Neuronal stem cell (in vitro differentiated cells): ENCODE measurements at regions not wholly inside any gene's neighbourhood (a gene's known extent, or its start where the extent isn't known, plus 50 kb on each side); places are given as distances from the start of the nearest gene placed in this dataset.

Experiments
- DNase-seq: peaks from one replicate; pipeline ENCODE4 v3.0.0-alpha.2; 2013; ENCODE audit warnings: low spot score
- H2AFZ ChIP-seq: one replicate; pipeline ENCODE4 v1.6.1; 2013; ENCODE audit warnings: mild to moderate bottlenecking, low read length, inconsistent platforms
- H2AK5ac ChIP-seq: 2 replicates; pipeline ENCODE4 v1.6.1; 2013; ENCODE audit warnings: low read depth, mild to moderate bottlenecking, inconsistent platforms, low read length, moderate library complexity, mixed read lengths
- H2BK120ac ChIP-seq: 2 replicates; pipeline ENCODE4 v1.6.1; 2013; ENCODE audit warnings: low read depth, mild to moderate bottlenecking, inconsistent platforms, low read length, moderate library complexity, mixed read lengths
- H2BK12ac ChIP-seq: one replicate; pipeline ENCODE4 v1.6.1; 2013; ENCODE audit warnings: low read length, inconsistent platforms
- H2BK15ac ChIP-seq: 2 replicates; pipeline ENCODE4 v1.6.1; 2013; ENCODE audit warnings: mild to moderate bottlenecking, low read length, inconsistent platforms, mixed read lengths
- H2BK5ac ChIP-seq: one replicate; pipeline ENCODE4 v1.6.1; 2013; ENCODE audit warnings: inconsistent platforms, mild to moderate bottlenecking, low read length, moderate library complexity
- H3K14ac ChIP-seq: one replicate; pipeline ENCODE4 v1.6.1; 2013; ENCODE audit warnings: low read length, inconsistent platforms
- H3K18ac ChIP-seq: 2 replicates; pipeline ENCODE4 v1.6.1; 2013; ENCODE audit warnings: low read length, inconsistent platforms
- H3K23ac ChIP-seq: 2 replicates; pipeline ENCODE4 v1.6.1; 2013; ENCODE audit warnings: low read depth, mild to moderate bottlenecking, mixed read lengths, low read length, inconsistent platforms; ENCODE audit not compliant: poor library complexity
- H3K27ac ChIP-seq: replicated peaks from 3 replicates; pipeline ENCODE4 v1.5.1; 2013; ENCODE audit warnings: low read length, inconsistent platforms
- H3K27me3 ChIP-seq, 3 experiments: 2 replicates each; pipeline ENCODE4 v1.6.1; 2013; ENCODE audit warnings: low read length in 3 of 3, mild to moderate bottlenecking in 2 of 3, inconsistent platforms in 1 of 3, low read depth in 1 of 3, mixed read lengths in 1 of 3, moderate library complexity in 1 of 3; ENCODE audit not compliant: control insufficient read depth in 3 of 3, insufficient read depth in 3 of 3
- H3K36me3 ChIP-seq, 2 donors: replicated peaks in 1 of 2; 2 replicates each; pipeline ENCODE4 v1.6.1; 2013; ENCODE audit warnings: low read length in 2 of 2; ENCODE audit not compliant: control insufficient read depth in 2 of 2, insufficient read depth in 2 of 2
- H3K4ac ChIP-seq: 2 replicates; pipeline ENCODE4 v1.6.1; 2013; ENCODE audit warnings: inconsistent platforms, mild to moderate bottlenecking, low read length, moderate library complexity
- H3K4me1 ChIP-seq, 2 donors: 1 replicate in 1 of 2; 2 replicates in 1 of 2; pipeline ENCODE4 v1.6.1; 2013; ENCODE audit warnings: low read length in 2 of 2, low read depth in 1 of 2; ENCODE audit not compliant: control insufficient read depth in 2 of 2, insufficient read depth in 1 of 2
- H3K4me2 ChIP-seq: one replicate; pipeline ENCODE4 v1.6.1; 2013; ENCODE audit warnings: mild to moderate bottlenecking, low read length, inconsistent platforms; ENCODE audit not compliant: insufficient read depth, poor library complexity, severe bottlenecking
- H3K4me3 ChIP-seq, 2 donors: 2 replicates each; pipeline ENCODE4 v1.5.1; 2013; ENCODE audit warnings: low read length in 2 of 2, mild to moderate bottlenecking in 2 of 2, inconsistent platforms in 1 of 2, moderate library complexity in 1 of 2
- H3K79me1 ChIP-seq: one replicate; pipeline ENCODE4 v1.6.1; 2013; ENCODE audit warnings: low read depth, mild to moderate bottlenecking, inconsistent platforms, low read length, moderate library complexity
- H3K9ac ChIP-seq: one replicate; pipeline ENCODE4 v1.6.1; 2013; ENCODE audit warnings: mild to moderate bottlenecking, low read depth, low read length, inconsistent platforms; ENCODE audit not compliant: poor library complexity
- H3K9me3 ChIP-seq, 2 donors: replicated peaks in 1 of 2; 2 replicates each; pipeline versions ENCODE3 to v1.6.1; 2013; ENCODE audit warnings: low read length in 2 of 2, mild to moderate bottlenecking in 2 of 2, inconsistent platforms in 1 of 2, low read depth in 1 of 2, mixed read lengths in 1 of 2, moderate library complexity in 1 of 2; ENCODE audit not compliant: control insufficient read depth in 2 of 2, insufficient read depth in 1 of 2
- H4K8ac ChIP-seq: one replicate; pipeline ENCODE4 v1.6.1; 2013; ENCODE audit warnings: low read depth, mild to moderate bottlenecking, inconsistent platforms, low read length, moderate library complexity
- H4K91ac ChIP-seq: one replicate; pipeline ENCODE4 v1.6.1; 2013; ENCODE audit warnings: low read length, low read depth, mild to moderate bottlenecking, inconsistent platforms; ENCODE audit not compliant: poor library complexity
- WGBS, 2 donors: extraction: QIAGEN DNeasy Blood & Tissue Kit; methylation state at CpG; one replicate each; pipeline ENCODE4 v1.1.7; 2013; ENCODE audit warnings: missing lambda C conversion rate in 2 of 2, mixed read lengths in 1 of 2; ENCODE audit not compliant: insufficient read length in 2 of 2, insufficient replicate concordance in 1 of 2; ENCODE audit errors: extremely low coverage in 2 of 2; 5-methylcytosine and 5-hydroxymethylcytosine counted together

DNA sequence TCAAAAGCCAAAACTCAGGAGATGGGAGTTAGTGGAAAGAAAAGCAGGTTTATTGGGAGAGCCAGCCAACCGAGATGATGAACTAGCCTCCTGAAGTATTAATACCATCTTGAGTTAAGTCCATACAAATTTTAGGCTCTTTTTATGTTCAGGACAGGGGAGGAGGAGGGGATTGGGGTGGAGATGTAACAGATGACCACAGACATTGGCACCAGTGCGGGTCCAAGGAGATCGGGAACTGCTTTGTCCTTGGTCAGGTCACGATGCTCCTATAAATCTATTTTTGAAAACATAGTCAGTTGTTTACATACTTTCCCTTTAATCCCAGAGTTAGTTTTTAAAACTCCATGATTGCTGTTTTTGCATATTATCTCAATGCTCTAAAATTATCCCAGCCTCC is 219.6 kb downstream of the ANKRD60 start:
- Histone ChIP-seq H4K8ac (no peak overlapping the region), H4K91ac (no peak overlapping the region), H3K4me1 (no peaks in the 10 kb centered on the region), H3K36me3 (no peaks in the 10 kb centered on the region), H2BK15ac (no peak overlapping the region), H3K9ac (no peak overlapping the region), H2BK120ac (no peak overlapping the region), H2AK5ac (no peak overlapping the region), H3K9me3 (no peaks in the 10 kb centered on the region), H3K4ac (no peak overlapping the region), H3K79me1 (no peaks in the 10 kb centered on the region), H2BK12ac (no peak overlapping the region), H3K18ac (no peak overlapping the region), H3K27ac (no peak overlapping the region), H3K4me2 (no peak overlapping the region), H3K27me3 (no peaks in the 10 kb centered on the region), H3K14ac (no peak overlapping the region), H3K4me3 (no peak overlapping the region), H2BK5ac (no peak overlapping the region), H3K23ac (no peak overlapping the region), H2AFZ (no peak overlapping the region)
- no peak for DNase-seq
- WGBS, 2 donors: no CpG with 5 or more reads among the region's 4 CpGs

- Histone ChIP-seq H2BK120ac (no peak overlapping the region), H2BK12ac (no peak overlapping the region), H2BK15ac (no peak overlapping the region), H3K27me3 (no peaks in the 10 kb centered on the region), H3K18ac (peak overlapping the region; percentile 24), H3K4ac (no peak overlapping the region), H4K91ac (no peak overlapping the region), H3K27ac (no peak overlapping the region), H3K4me3 (peak overlapping the region in 1 of 2 donors; percentile 1), H3K79me1 (no peaks in the 10 kb centered on the region), H3K4me1 (no peaks in the 10 kb centered on the region), H4K8ac (no peak overlapping the region), H2BK5ac (no peak overlapping the region), H3K4me2 (no peak overlapping the region), H3K36me3 (no peaks in the 10 kb centered on the region), H2AK5ac (no peak overlapping the region), H3K9me3 (no peaks in the 10 kb centered on the region), H3K9ac (peak overlapping the region; percentile 0), H3K14ac (peak overlapping the region; percentile 78), H2AFZ (no peak overlapping the region), H3K23ac (no peak overlapping the region)
- WGBS, 2 donors: no CpG with 5 or more reads among the region's 13 CpGs
- DNase-seq: no peak
These were observed 220.0 kb downstream of the ANKRD60 start for GRCh38 chr20:58008413-58008812.

GRCh38 chr20:58007947-58008346 is 220.5 kb downstream of the ANKRD60 start:
- no CpG with 5 or more reads among the region's 2 CpGs for WGBS, 2 donors
- H3K14ac ChIP-seq: no peak overlapping the region
- H4K91ac ChIP-seq: no peak overlapping the region
- no peaks in the 10 kb centered on the region for H3K79me1 ChIP-seq
- no peak overlapping the region for H2BK120ac ChIP-seq
- H3K4ac ChIP-seq: no peak overlapping the region
- H2BK12ac ChIP-seq: no peak overlapping the region
- H3K4me3 ChIP-seq: no peak overlapping the region
- no peaks in the 10 kb centered on the region for H3K27me3 ChIP-seq
- no peak overlapping the region for H2AFZ ChIP-seq
- H3K9ac ChIP-seq: no peak overlapping the region
- no peaks in the 10 kb centered on the region for H3K4me1 ChIP-seq
- no peak overlapping the region for H3K18ac ChIP-seq
- no peaks in the 10 kb centered on the region for H3K9me3 ChIP-seq
- no peak overlapping the region for H2AK5ac ChIP-seq
- no peak overlapping the region for H3K23ac ChIP-seq
- no peak overlapping the region for H2BK15ac ChIP-seq
- no peaks in the 10 kb centered on the region for H3K36me3 ChIP-seq
- no peak overlapping the region for H3K4me2 ChIP-seq
- no peak overlapping the region for H2BK5ac ChIP-seq
- no peak overlapping the region for H4K8ac ChIP-seq
- H3K27ac ChIP-seq: no peak overlapping the region
- DNase-seq: no peak

- Histone ChIP-seq H2BK15ac (no peak overlapping the region), H3K36me3 (no peaks in the 10 kb centered on the region), H3K14ac (no peak overlapping the region), H3K23ac (peak overlapping the region; percentile 5), H3K27ac (no peak overlapping the region), H3K9me3 (no peaks in the 10 kb centered on the region), H2AFZ (no peak overlapping the region), H3K4ac (no peak overlapping the region), H3K4me3 (no peak overlapping the region), H4K8ac (no peak overlapping the region), H3K4me2 (no peak overlapping the region), H3K18ac (peak overlapping the region; percentile 33), H2AK5ac (no peak overlapping the region), H2BK120ac (no peak overlapping the region), H3K9ac (no peak overlapping the region), H3K4me1 (no peaks in the 10 kb centered on the region), H3K27me3 (no peaks in the 10 kb centered on the region), H4K91ac (no peak overlapping the region), H2BK5ac (no peak overlapping the region), H3K79me1 (no peaks in the 10 kb centered on the region), H2BK12ac (no peak overlapping the region)
- no CpG with 5 or more reads among the region's 11 CpGs for WGBS, 2 donors
- DNase-seq: no peak
These were observed 221.8 kb downstream of the ANKRD60 start for GRCh38 chr20:58006346-58007316.
